ENCODE measurements at regions not wholly inside any gene's neighbourhood (a gene's known extent, or its start where the extent isn't known, plus 50 kb on each side); places are given as distances from the start of the nearest gene placed in this dataset.
"Not testable (repeated sequence)": the region's sequence is repeated elsewhere in the genome, so short reads cannot be mapped to it uniquely, and the experiment has no call there.

GRCh38 chr5:40453689-40454088, 226.0 kb upstream of the PTGER4 start:
- DNase-seq (ENCODE audit: low read depth): no peak

GRCh38 chr5:40452874-40453624, 226.7 kb upstream of the PTGER4 start:
- DNase-seq (ENCODE audit: low read depth): no peak

GRCh38 chr5:40447438-40447837, 232.3 kb upstream of the PTGER4 start:
- no peak for DNase-seq (ENCODE audit: low read depth)

- DNase-seq (ENCODE audit: low read depth): no peak
Observed at GRCh38 chr5:40446910-40447309, 232.8 kb upstream of the PTGER4 start.

GRCh38 chr5:40442346-40442745, 237.4 kb upstream of the PTGER4 start:
- DNase-seq (ENCODE audit: low read depth): no peak

GRCh38 chr5:40441733-40442132, 238.0 kb upstream of the PTGER4 start:
- DNase-seq (ENCODE audit: low read depth): peak; percentile 42

GRCh38 chr5:40440746-40441145, 239.0 kb upstream of the PTGER4 start:
- no peak for DNase-seq (ENCODE audit: low read depth)

- DNase-seq (ENCODE audit: low read depth): not testable (repeated sequence)
Observed at GRCh38 chr5:40439103-40439502, 240.6 kb upstream of the PTGER4 start.

- not testable (repeated sequence) for DNase-seq (ENCODE audit: low read depth)
Observed at GRCh38 chr5:40438646-40439045, 241.1 kb upstream of the PTGER4 start.

- peak; percentile 28 for DNase-seq (ENCODE audit: low read depth)
Observed at GRCh38 chr5:40437452-40437861, 242.3 kb upstream of the PTGER4 start.

GRCh38 chr5:40436535-40437237, 243.0 kb upstream of the PTGER4 start:
- no peak for DNase-seq (ENCODE audit: low read depth)

- DNase-seq (ENCODE audit: low read depth): not testable (repeated sequence)
Observed at GRCh38 chr5:40435706-40436105, 244.0 kb upstream of the PTGER4 start.

- DNase-seq (ENCODE audit: low read depth): no peak
Observed at GRCh38 chr5:40432836-40433235, 246.9 kb upstream of the PTGER4 start.

- DNase-seq (ENCODE audit: low read depth): no peak
Observed at GRCh38 chr5:40431734-40432133, 248.0 kb upstream of the PTGER4 start.

- no peak for DNase-seq (ENCODE audit: low read depth)
Observed at GRCh38 chr5:40430101-40430710, 249.5 kb upstream of the PTGER4 start.

GRCh38 chr5:40429258-40430100, 250.2 kb upstream of the PTGER4 start:
- no peak for DNase-seq (ENCODE audit: low read depth)

GRCh38 chr5:40428815-40429214, 250.9 kb upstream of the PTGER4 start:
- DNase-seq (ENCODE audit: low read depth): no peak

- DNase-seq (ENCODE audit: low read depth): no peak
Observed at GRCh38 chr5:40428126-40428525, 251.6 kb upstream of the PTGER4 start.

GRCh38 chr5:40417046-40417810, 262.5 kb upstream of the PTGER4 start:
- DNase-seq (ENCODE audit: low read depth): not testable (repeated sequence)

- no peak for DNase-seq (ENCODE audit: low read depth)
Observed at GRCh38 chr5:40416588-40416987, 263.1 kb upstream of the PTGER4 start.

GRCh38 chr5:40416098-40416497, 263.6 kb upstream of the PTGER4 start:
- DNase-seq (ENCODE audit: low read depth): no peak
